ENCODE measurements at regions not wholly inside any gene's neighbourhood (a gene's known extent, or its start where the extent isn't known, plus 50 kb on each side); places are given as distances from the start of the nearest gene placed in this dataset.
"Not testable (repeated sequence)": the region's sequence is repeated elsewhere in the genome, so short reads cannot be mapped to it uniquely, and the experiment has no call there.

DNA sequence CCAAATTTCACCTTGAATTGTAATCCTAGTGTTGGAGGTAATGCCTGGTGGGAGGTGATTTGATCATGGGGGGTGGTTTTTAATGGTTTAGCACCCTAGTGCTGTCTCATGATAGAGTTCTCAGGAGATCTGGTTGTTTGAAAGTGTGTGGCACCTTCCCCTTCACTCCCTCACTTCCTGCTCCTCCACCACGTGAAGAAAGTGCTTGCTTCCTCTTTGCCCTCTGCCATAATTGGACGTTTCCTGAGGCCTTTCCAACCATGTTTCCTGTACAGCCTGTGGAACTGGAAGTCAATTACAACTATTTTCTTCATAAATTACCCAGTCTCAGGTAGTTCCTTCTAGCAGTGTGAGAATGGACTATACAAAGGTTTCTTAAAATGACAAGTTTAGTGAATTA, 251.8 kb upstream of the NETO1 start:
- Histone ChIP-seq H3K4me3 (no peak overlapping the region), H3K4me1 (no peaks in the 10 kb centered on the region), H3K36me3 (no peaks in the 10 kb centered on the region), H3K27ac (no peak overlapping the region), H3K27me3 (no peaks in the 10 kb centered on the region), H3K9me3 (no peaks in the 10 kb centered on the region)
- intact Hi-C loops (cut with DNase I): no loop called here
- TF ChIP-seq, protein P1, sequence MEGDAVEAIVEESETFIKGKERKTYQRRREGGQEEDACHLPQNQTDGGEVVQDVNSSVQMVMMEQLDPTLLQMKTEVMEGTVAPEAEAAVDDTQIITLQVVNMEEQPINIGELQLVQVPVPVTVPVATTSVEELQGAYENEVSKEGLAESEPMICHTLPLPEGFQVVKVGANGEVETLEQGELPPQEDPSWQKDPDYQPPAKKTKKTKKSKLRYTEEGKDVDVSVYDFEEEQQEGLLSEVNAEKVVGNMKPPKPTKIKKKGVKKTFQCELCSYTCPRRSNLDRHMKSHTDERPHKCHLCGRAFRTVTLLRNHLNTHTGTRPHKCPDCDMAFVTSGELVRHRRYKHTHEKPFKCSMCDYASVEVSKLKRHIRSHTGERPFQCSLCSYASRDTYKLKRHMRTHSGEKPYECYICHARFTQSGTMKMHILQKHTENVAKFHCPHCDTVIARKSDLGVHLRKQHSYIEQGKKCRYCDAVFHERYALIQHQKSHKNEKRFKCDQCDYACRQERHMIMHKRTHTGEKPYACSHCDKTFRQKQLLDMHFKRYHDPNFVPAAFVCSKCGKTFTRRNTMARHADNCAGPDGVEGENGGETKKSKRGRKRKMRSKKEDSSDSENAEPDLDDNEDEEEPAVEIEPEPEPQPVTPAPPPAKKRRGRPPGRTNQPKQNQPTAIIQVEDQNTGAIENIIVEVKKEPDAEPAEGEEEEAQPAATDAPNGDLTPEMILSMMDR (IDR thresholded peaks at IDR 0.05): no peak
- no peak for DNase-seq (ENCODE audit: low spot score in 2 of 2)

DNA sequence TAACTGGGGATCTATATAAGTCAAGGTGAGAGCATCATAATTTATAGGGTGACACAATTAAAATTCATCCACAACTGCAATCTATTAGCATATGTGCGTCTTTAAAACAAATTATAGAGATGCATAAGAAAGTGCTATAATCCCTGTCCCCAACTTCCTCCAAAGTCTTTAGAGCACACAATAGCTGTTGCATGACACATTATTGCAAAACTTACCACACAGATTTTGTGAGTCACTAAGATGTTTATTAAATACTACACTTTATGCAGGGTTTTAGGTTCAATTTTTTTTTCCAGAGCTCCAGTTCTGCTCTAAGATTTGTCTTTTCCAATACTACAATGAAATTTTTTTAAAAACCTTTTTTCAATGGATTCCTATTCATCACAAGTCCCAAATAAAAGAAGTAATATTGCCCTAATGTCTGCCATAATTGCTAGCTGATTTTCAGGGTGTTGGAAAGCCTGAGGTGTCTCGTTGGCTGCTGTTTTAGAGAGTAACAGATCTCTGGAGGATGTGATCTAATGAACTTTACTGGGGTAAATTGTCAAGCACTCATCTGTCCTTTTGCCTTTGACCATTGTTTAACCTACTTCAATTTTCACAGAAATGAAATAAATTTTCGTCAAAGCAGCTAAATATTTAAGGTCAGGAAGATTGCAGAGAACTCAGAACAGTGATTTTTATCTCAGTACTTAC, 250.5 kb upstream of the NETO1 start:
- H3K27ac ChIP-seq: no peak overlapping the region
- no peak for DNase-seq (ENCODE audit: low spot score in 2 of 2)
- H3K9me3 ChIP-seq: no peaks in the 10 kb centered on the region
- H3K27me3 ChIP-seq: no peaks in the 10 kb centered on the region
- H3K4me3 ChIP-seq: no peak overlapping the region
- intact Hi-C loops (cut with DNase I): no loop called here
- H3K4me1 ChIP-seq: no peaks in the 10 kb centered on the region
- TF ChIP-seq, protein P1 (IDR thresholded peaks at IDR 0.05): no peak
- H3K36me3 ChIP-seq: no peaks in the 10 kb centered on the region

DNA sequence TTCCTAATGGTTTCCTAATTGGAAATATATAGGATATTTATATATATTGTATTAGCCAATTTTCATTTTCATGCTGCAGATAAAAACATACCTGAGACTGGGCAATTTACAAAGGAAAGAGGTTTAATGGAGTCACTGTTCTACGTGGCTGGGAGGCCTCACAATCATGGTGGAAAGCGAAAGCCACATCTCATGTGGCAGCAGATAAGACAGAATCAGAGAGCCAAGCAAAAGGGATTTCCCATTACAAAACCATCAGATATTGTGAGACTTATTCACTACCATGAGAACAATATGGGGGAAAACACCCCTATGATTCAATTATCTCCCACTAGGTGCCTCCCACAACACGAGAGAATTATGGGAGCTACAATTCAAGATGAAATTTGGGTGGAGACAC, 242.5 kb upstream of the NETO1 start:
- Histone ChIP-seq H3K4me3 (no peak overlapping the region), H3K27me3 (no peaks in the 10 kb centered on the region), H3K9me3 (no peaks in the 10 kb centered on the region), H3K4me1 (no peaks in the 10 kb centered on the region), H3K36me3 (no peaks in the 10 kb centered on the region), H3K27ac (no peak overlapping the region)
- intact Hi-C loops (cut with DNase I): no loop called here
- TF ChIP-seq, protein P1 (IDR thresholded peaks at IDR 0.05): no peak
- DNase-seq (ENCODE audit: low spot score in 2 of 2): no peak

DNA sequence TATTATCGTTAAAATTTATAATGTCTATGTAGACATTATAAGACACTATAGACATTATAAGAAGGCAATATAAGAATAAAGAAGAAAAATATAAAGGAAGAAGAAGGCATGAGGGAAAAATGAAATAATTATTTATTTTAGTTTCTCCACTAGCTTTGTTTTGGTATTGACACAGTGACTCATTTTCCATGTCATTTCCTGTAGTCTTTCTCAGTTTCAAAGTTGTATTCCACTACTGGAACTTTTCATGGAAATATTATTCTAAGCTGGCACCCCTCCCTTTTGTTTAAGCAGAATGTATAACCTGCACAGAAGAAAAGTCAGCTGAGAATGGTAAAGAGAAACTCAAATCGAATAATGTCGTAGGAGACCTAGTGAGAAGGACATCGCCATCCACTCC, 234.2 kb upstream of the NETO1 start:
- intact Hi-C loops (cut with DNase I): no loop called here

DNA sequence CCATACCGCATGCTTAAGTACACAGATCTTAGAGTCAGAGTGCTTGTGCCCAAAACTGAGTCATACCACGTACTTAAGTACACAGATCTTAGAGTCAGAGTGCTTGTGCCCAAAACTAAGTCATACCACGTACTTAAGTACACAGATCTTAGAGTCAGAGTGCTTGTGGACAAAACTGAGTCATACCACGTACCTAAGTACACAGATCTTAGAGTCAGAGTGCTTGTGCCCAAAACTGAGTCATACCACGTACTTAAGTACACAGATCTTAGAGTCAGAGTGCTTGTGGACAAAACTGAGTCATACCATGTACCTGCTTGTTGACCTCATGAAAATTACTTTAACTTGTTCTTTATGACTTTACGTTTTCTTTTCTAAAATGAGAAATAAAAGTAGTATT, 233.7 kb upstream of the NETO1 start:
- H3K4me3 ChIP-seq; H3K27me3 ChIP-seq; intact Hi-C loops (cut with DNase I); H3K36me3 ChIP-seq; H3K27ac ChIP-seq; H3K4me1 ChIP-seq; H3K9me3 ChIP-seq; DNase-seq (ENCODE audit: low spot score in 2 of 2): not testable (repeated sequence)

More for the DNA sequence above, 234.2 kb upstream of the NETO1 start:
- TF ChIP-seq, protein P1 (IDR thresholded peaks at IDR 0.05): no peak
- Histone ChIP-seq H3K4me1 (no peaks in the 10 kb centered on the region), H3K9me3 (no peaks in the 10 kb centered on the region), H3K36me3 (no peaks in the 10 kb centered on the region), H3K27me3 (no peaks in the 10 kb centered on the region), H3K4me3 (no peak overlapping the region), H3K27ac (no peak overlapping the region)
- DNase-seq (ENCODE audit: low spot score in 2 of 2): no peak

DNA sequence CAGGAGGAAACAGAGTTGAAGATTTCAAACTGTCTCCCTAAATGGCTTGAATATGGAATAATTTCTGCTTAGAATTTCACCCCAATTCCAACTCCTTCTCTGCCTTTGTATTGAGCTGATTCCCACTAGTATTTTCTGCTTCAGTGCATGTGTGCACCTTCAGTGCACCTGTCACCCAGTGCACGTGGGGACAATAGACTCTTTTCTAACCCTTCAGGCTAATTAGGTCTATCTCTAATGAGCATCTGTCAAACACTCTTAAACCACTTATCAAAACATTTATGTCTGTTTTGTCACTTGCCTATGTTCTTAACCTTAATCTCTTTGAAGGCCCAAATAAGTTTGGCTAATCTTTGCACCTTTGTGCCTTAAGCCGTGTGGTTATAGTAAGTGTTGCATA, 232.0 kb upstream of the NETO1 start:
- H3K9me3 ChIP-seq: no peaks in the 10 kb centered on the region
- DNase-seq (ENCODE audit: low spot score in 2 of 2): no peak
- no peaks in the 10 kb centered on the region for H3K27me3 ChIP-seq
- TF ChIP-seq, protein P1 (IDR thresholded peaks at IDR 0.05): no peak
- intact Hi-C loops (cut with DNase I): no loop called here
- no peak overlapping the region for H3K4me3 ChIP-seq
- no peak overlapping the region for H3K27ac ChIP-seq
- no peaks in the 10 kb centered on the region for H3K36me3 ChIP-seq
- no peaks in the 10 kb centered on the region for H3K4me1 ChIP-seq

Data from ascending aorta (tissue), 2 donors.